Fibroblast of villous mesenchyme (primary cell): ENCODE measurements at regions not wholly inside any gene's neighbourhood (a gene's known extent, or its start where the extent isn't known, plus 50 kb on each side); places are given as distances from the start of the nearest gene placed in this dataset.

Source experiments
- DNase-seq: peaks from one replicate; pipeline ENCODE4 v3.0.0-alpha.2; 2010; ENCODE audit warnings: low read depth
- H3K4me3 ChIP-seq: 2 replicates; pipeline ENCODE4 v1.5.1; 2011; ENCODE audit warnings: low read depth, mild to moderate bottlenecking, low read length
- CTCF ChIP-seq: IDR thresholded peaks from 2 replicates; pipeline ENCODE4 v1.5.1; 2012; ENCODE audit warnings: low read depth, mild to moderate bottlenecking, low read length; ENCODE audit not compliant: insufficient read depth

GRCh38 chr2:187986390-187987105 is 305.1 kb upstream of the GULP1 start:
- TF ChIP-seq CTCF = no peak
- no peak overlapping the region for H3K4me3 ChIP-seq
- DNase-seq = no peak

GRCh38 chr2:187988348-187988747 is 303.3 kb upstream of the GULP1 start:
- no peak for TF ChIP-seq CTCF
- no peak overlapping the region for H3K4me3 ChIP-seq
- DNase-seq = no peak

GRCh38 chr2:187989925-187990623 is 301.6 kb upstream of the GULP1 start:
- DNase-seq = no peak
- TF ChIP-seq CTCF = no peak
- no peak overlapping the region for H3K4me3 ChIP-seq

- H3K4me3 ChIP-seq = no peak overlapping the region
- TF ChIP-seq CTCF = no peak
- peak; percentile 34 for DNase-seq
Measured at GRCh38 chr2:187991389-187991788, 300.3 kb upstream of the GULP1 start.

GRCh38 chr2:187994464-187995331 is 297.0 kb upstream of the GULP1 start:
- no peak for DNase-seq
- TF ChIP-seq CTCF = no peak
- no peak overlapping the region for H3K4me3 ChIP-seq

GRCh38 chr2:187995556-187995955 is 296.1 kb upstream of the GULP1 start:
- TF ChIP-seq CTCF = no peak
- DNase-seq = no peak
- no peak overlapping the region for H3K4me3 ChIP-seq
